GM23248 (cell line): ENCODE measurements at regions not wholly inside any gene's neighbourhood (a gene's known extent, or its start where the extent isn't known, plus 50 kb on each side); places are given as distances from the start of the nearest gene placed in this dataset.

Experiments
- EZH2 ChIP-seq: fragments of 200-600 bp; sonication (generic); IDR thresholded peaks from 2 replicates; pipeline ENCODE4 v1.6.1; 2018; ENCODE audit warnings: antibody characterized with exemption, mild to moderate bottlenecking; ENCODE audit not compliant: insufficient read depth, poor library complexity, severe bottlenecking
- EZH2phosphoT487 ChIP-seq: fragments of 200-600 bp; sonication (generic); IDR thresholded peaks from 2 replicates; pipeline ENCODE4 v1.6.1; 2018; ENCODE audit warnings: antibody characterized with exemption, moderate library complexity, mild to moderate bottlenecking, low read depth; ENCODE audit not compliant: insufficient read depth

DNA sequence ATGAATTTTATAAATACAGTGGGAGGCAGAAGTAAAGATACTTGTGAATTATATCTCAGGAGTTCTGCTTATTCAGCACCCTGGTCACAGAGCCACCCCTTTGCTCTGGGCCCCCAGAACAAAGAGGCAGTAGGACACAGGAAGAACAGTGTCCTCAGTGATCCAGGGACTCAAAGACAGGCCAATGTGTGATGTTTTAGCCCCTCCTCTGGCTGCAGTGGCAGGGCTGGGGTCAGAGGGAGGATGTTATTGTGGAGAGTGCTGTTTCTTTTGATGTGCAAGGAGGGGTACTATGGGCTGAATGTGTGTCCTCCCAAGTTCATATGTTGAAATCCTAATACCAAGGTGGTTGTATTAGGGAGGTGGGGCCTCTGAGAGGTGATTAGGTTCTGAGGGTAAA, 74.1 kb upstream of the MAP3K7 start:
- no peak for TF ChIP-seq EZH2
- TF ChIP-seq EZH2phosphoT487: no peak
